ENCODE measurements at regions not wholly inside any gene's neighbourhood (a gene's known extent, or its start where the extent isn't known, plus 50 kb on each side); places are given as distances from the start of the nearest gene placed in this dataset.
A peak's percentile ranks its signal among the peaks of the same experiment; 100 is the strongest.
"Not testable (repeated sequence)": the region's sequence is repeated elsewhere in the genome, so short reads cannot be mapped to it uniquely, and the experiment has no call there.

GRCh38 chr5:99187611-99188010 is 258.8 kb upstream of the CHD1 start:
- H3K36me3 ChIP-seq (ENCODE audit: low read depth) = no peaks in the 10 kb centered on the region
- no peak for TF ChIP-seq CTCF (IDR thresholded peaks at IDR 0.05; ENCODE audit: poor library complexity, severe bottlenecking)
- H3K27ac ChIP-seq (ENCODE audit: poor library complexity, severe bottlenecking) = no peak overlapping the region
- H3K27me3 ChIP-seq (ENCODE audit: insufficient read depth, poor library complexity, severe bottlenecking) = no peaks in the 10 kb centered on the region
- no peaks in the 10 kb centered on the region for H3K4me1 ChIP-seq (ENCODE audit: insufficient read depth, poor library complexity, severe bottlenecking)
- H3K9me3 ChIP-seq (ENCODE audit: severe bottlenecking) = no peaks in the 10 kb centered on the region
- H3K4me3 ChIP-seq (ENCODE audit: severe bottlenecking) = no peak overlapping the region
- DNase-seq (ENCODE audit: low spot score) = no peak
- ATAC-seq (ENCODE audit: low read depth) = no peak

GRCh38 chr5:99179206-99179605 is 250.4 kb upstream of the CHD1 start:
- no peak overlapping the region for H3K27ac ChIP-seq (ENCODE audit: poor library complexity, severe bottlenecking)
- H3K9me3 ChIP-seq (ENCODE audit: severe bottlenecking) = no peaks in the 10 kb centered on the region
- no peaks in the 10 kb centered on the region for H3K36me3 ChIP-seq (ENCODE audit: low read depth)
- H3K27me3 ChIP-seq (ENCODE audit: insufficient read depth, poor library complexity, severe bottlenecking) = no peaks in the 10 kb centered on the region
- DNase-seq (ENCODE audit: low spot score) (no peak), ATAC-seq (ENCODE audit: low read depth) (no peak)
- H3K4me3 ChIP-seq (ENCODE audit: severe bottlenecking) = no peak overlapping the region
- TF ChIP-seq CTCF (IDR thresholded peaks at IDR 0.05; ENCODE audit: poor library complexity, severe bottlenecking) = no peak
- no peaks in the 10 kb centered on the region for H3K4me1 ChIP-seq (ENCODE audit: insufficient read depth, poor library complexity, severe bottlenecking)

GRCh38 chr5:99177796-99178195 is 249.0 kb upstream of the CHD1 start:
- no peaks in the 10 kb centered on the region for H3K27me3 ChIP-seq (ENCODE audit: insufficient read depth, poor library complexity, severe bottlenecking)
- no peak overlapping the region for H3K27ac ChIP-seq (ENCODE audit: poor library complexity, severe bottlenecking)
- DNase-seq (ENCODE audit: low spot score) (no peak), ATAC-seq (ENCODE audit: low read depth) (no peak)
- H3K36me3 ChIP-seq (ENCODE audit: low read depth) = no peaks in the 10 kb centered on the region
- TF ChIP-seq CTCF (IDR thresholded peaks at IDR 0.05; ENCODE audit: poor library complexity, severe bottlenecking) = no peak
- H3K9me3 ChIP-seq (ENCODE audit: severe bottlenecking) = no peaks in the 10 kb centered on the region
- no peak overlapping the region for H3K4me3 ChIP-seq (ENCODE audit: severe bottlenecking)
- no peaks in the 10 kb centered on the region for H3K4me1 ChIP-seq (ENCODE audit: insufficient read depth, poor library complexity, severe bottlenecking)

GRCh38 chr5:99176186-99176585 is 247.4 kb upstream of the CHD1 start:
- DNase-seq (ENCODE audit: low spot score) (no peak), ATAC-seq (ENCODE audit: low read depth) (no peak)
- Histone ChIP-seq H3K9me3 (ENCODE audit: severe bottlenecking) (no peaks in the 10 kb centered on the region), H3K4me1 (ENCODE audit: insufficient read depth, poor library complexity, severe bottlenecking) (no peaks in the 10 kb centered on the region), H3K36me3 (ENCODE audit: low read depth) (no peaks in the 10 kb centered on the region), H3K4me3 (ENCODE audit: severe bottlenecking) (no peak overlapping the region), H3K27ac (ENCODE audit: poor library complexity, severe bottlenecking) (no peak overlapping the region), H3K27me3 (ENCODE audit: insufficient read depth, poor library complexity, severe bottlenecking) (no peaks in the 10 kb centered on the region)
- TF ChIP-seq CTCF (IDR thresholded peaks at IDR 0.05; ENCODE audit: poor library complexity, severe bottlenecking) = no peak

- Histone ChIP-seq H3K36me3 (ENCODE audit: low read depth) (no peaks in the 10 kb centered on the region), H3K4me1 (ENCODE audit: insufficient read depth, poor library complexity, severe bottlenecking) (no peaks in the 10 kb centered on the region), H3K4me3 (ENCODE audit: severe bottlenecking) (no peak overlapping the region), H3K27ac (ENCODE audit: poor library complexity, severe bottlenecking) (no peak overlapping the region), H3K9me3 (ENCODE audit: severe bottlenecking) (no peaks in the 10 kb centered on the region), H3K27me3 (ENCODE audit: insufficient read depth, poor library complexity, severe bottlenecking) (no peaks in the 10 kb centered on the region)
- TF ChIP-seq CTCF (IDR thresholded peaks at IDR 0.05; ENCODE audit: poor library complexity, severe bottlenecking) = peak; percentile 62
- DNase-seq (ENCODE audit: low spot score) (no peak), ATAC-seq (ENCODE audit: low read depth) (no peak)
These were observed 240.5 kb upstream of the CHD1 start for GRCh38 chr5:99169309-99169708.

- H3K4me3 ChIP-seq (ENCODE audit: severe bottlenecking); ATAC-seq (ENCODE audit: low read depth); H3K27me3 ChIP-seq (ENCODE audit: insufficient read depth, poor library complexity, severe bottlenecking); DNase-seq (ENCODE audit: low spot score); H3K4me1 ChIP-seq (ENCODE audit: insufficient read depth, poor library complexity, severe bottlenecking); H3K27ac ChIP-seq (ENCODE audit: poor library complexity, severe bottlenecking); H3K36me3 ChIP-seq (ENCODE audit: low read depth); H3K9me3 ChIP-seq (ENCODE audit: severe bottlenecking): not testable (repeated sequence)
These were observed 232.7 kb upstream of the CHD1 start for GRCh38 chr5:99161538-99161937.
